ENCODE measurements at regions not wholly inside any gene's neighbourhood (a gene's known extent, or its start where the extent isn't known, plus 50 kb on each side); places are given as distances from the start of the nearest gene placed in this dataset.

- no peak overlapping the region for H3K27ac ChIP-seq
- H4K20me1 ChIP-seq (ENCODE audit: insufficient read depth), result no peaks in the 10 kb centered on the region
- H3K27me3 ChIP-seq (ENCODE audit: insufficient read depth, low read depth), result no peaks in the 10 kb centered on the region
- no peak overlapping the region for H3K4me2 ChIP-seq
- no peaks in the 10 kb centered on the region for H3K79me2 ChIP-seq (ENCODE audit: insufficient read depth, low read depth)
- H3K4me1 ChIP-seq (ENCODE audit: low read depth, poor library complexity, severe bottlenecking), result no peaks in the 10 kb centered on the region
- no peak overlapping the region for H3K4me3 ChIP-seq (IDR thresholded peaks at IDR 0.05; ENCODE audit: insufficient read depth, low read depth, low read length)
- no peak overlapping the region for H3K9ac ChIP-seq
- TF ChIP-seq CTCF (conservative IDR thresholded peaks at IDR 0.05; ENCODE audit: low read depth, low read length), result no peak
- no peak overlapping the region for H2AFZ ChIP-seq (ENCODE audit: low read depth)
- no peaks in the 10 kb centered on the region for H3K36me3 ChIP-seq (ENCODE audit: insufficient read depth)
These were observed 283.6 kb upstream of the NMUR2 start for GRCh38 chr5:152688561-152689249.

GRCh38 chr5:152689250-152689711 is 284.2 kb upstream of the NMUR2 start:
- Histone ChIP-seq H3K4me1 (ENCODE audit: low read depth, poor library complexity, severe bottlenecking) (no peaks in the 10 kb centered on the region), H3K4me2 (no peak overlapping the region), H3K27ac (no peak overlapping the region), H3K9ac (no peak overlapping the region), H2AFZ (ENCODE audit: low read depth) (no peak overlapping the region), H4K20me1 (ENCODE audit: insufficient read depth) (no peaks in the 10 kb centered on the region), H3K4me3 (IDR thresholded peaks at IDR 0.05; ENCODE audit: insufficient read depth, low read depth, low read length) (no peak overlapping the region), H3K27me3 (ENCODE audit: insufficient read depth, low read depth) (no peaks in the 10 kb centered on the region), H3K36me3 (ENCODE audit: insufficient read depth) (no peaks in the 10 kb centered on the region), H3K79me2 (ENCODE audit: insufficient read depth, low read depth) (no peaks in the 10 kb centered on the region)
- no peak for TF ChIP-seq CTCF (conservative IDR thresholded peaks at IDR 0.05; ENCODE audit: low read depth, low read length)

DNA sequence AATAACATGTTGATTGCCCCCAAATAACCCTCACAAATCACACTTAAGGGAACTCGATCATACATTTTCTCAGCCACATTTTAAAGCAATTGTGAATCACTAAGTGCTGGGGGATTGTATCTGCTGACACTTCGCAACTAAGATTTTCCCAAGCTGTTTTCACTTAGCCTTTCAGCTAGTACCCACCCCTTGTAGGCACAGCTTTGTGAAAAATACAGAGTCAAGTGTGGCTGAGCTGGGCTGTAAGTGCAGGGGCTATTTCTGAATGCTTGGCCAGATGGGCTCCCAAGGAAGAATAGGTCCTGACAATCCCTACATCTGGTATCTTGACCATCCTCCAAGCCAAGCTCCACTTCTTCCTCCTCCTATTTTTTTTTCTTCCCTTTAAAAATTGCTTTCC is 289.2 kb upstream of the NMUR2 start:
- TF ChIP-seq CTCF (conservative IDR thresholded peaks at IDR 0.05; ENCODE audit: low read depth, low read length), result no peak
- no peak overlapping the region for H3K4me2 ChIP-seq
- H2AFZ ChIP-seq (ENCODE audit: low read depth), result no peak overlapping the region
- H3K27me3 ChIP-seq (ENCODE audit: insufficient read depth, low read depth), result no peaks in the 10 kb centered on the region
- H3K4me3 ChIP-seq (IDR thresholded peaks at IDR 0.05; ENCODE audit: insufficient read depth, low read depth, low read length), result no peak overlapping the region
- no peak overlapping the region for H3K27ac ChIP-seq
- H4K20me1 ChIP-seq (ENCODE audit: insufficient read depth), result no peaks in the 10 kb centered on the region
- H3K36me3 ChIP-seq (ENCODE audit: insufficient read depth), result no peaks in the 10 kb centered on the region
- H3K79me2 ChIP-seq (ENCODE audit: insufficient read depth, low read depth), result no peaks in the 10 kb centered on the region
- no peak overlapping the region for H3K9ac ChIP-seq
- no peaks in the 10 kb centered on the region for H3K4me1 ChIP-seq (ENCODE audit: low read depth, poor library complexity, severe bottlenecking)

GRCh38 chr5:152701305-152701949 is 296.3 kb upstream of the NMUR2 start:
- Histone ChIP-seq H3K27me3 (ENCODE audit: insufficient read depth, low read depth) (no peaks in the 10 kb centered on the region), H3K4me2 (no peak overlapping the region), H3K27ac (no peak overlapping the region), H3K4me1 (ENCODE audit: low read depth, poor library complexity, severe bottlenecking) (no peaks in the 10 kb centered on the region), H3K79me2 (ENCODE audit: insufficient read depth, low read depth) (no peaks in the 10 kb centered on the region), H3K4me3 (IDR thresholded peaks at IDR 0.05; ENCODE audit: insufficient read depth, low read depth, low read length) (no peak overlapping the region), H4K20me1 (ENCODE audit: insufficient read depth) (no peaks in the 10 kb centered on the region), H3K9ac (no peak overlapping the region), H2AFZ (ENCODE audit: low read depth) (no peak overlapping the region), H3K36me3 (ENCODE audit: insufficient read depth) (no peaks in the 10 kb centered on the region)
- TF ChIP-seq CTCF (conservative IDR thresholded peaks at IDR 0.05; ENCODE audit: low read depth, low read length), result no peak
